HG02571 (cell line): ENCODE measurements at regions not wholly inside any gene's neighbourhood (a gene's known extent, or its start where the extent isn't known, plus 50 kb on each side); places are given as distances from the start of the nearest gene placed in this dataset.
"Not testable (repeated sequence)": the region's sequence is repeated elsewhere in the genome, so short reads cannot be mapped to it uniquely, and the experiment has no call there.

Experiments
- ATAC-seq: cut with Tn5 transposase; IDR thresholded peaks from one replicate; pipeline ENCODE4 v1.9.1; 2021; ENCODE audit warnings: mild to moderate bottlenecking, moderate library complexity; ENCODE audit not compliant: unreplicated experiment

- no peak for ATAC-seq
Measured at GRCh38 chr6:86744048-86744447, 193.3 kb upstream of the HTR1E start.

DNA sequence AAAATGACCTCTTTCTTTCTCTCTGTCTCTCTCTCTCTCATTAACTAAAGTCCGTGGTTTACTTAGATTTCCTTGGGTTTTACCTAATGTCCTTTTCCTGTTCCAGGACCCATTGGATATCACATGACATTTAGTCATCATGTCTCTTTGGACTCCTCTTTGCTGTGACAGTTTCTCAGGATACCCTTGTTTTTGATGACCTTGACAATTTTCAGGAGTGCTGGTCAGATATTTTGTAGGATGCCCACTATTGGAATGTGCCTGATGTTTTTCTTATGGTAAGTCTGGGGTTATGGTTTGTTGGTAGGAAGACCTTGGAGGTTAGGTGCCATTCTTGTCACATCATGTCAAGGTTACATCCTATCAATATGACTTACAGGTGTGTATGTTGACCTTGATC, 199.2 kb upstream of the HTR1E start:
- no peak for ATAC-seq

- ATAC-seq, result not testable (repeated sequence)
Measured at GRCh38 chr6:86731631-86732030, 205.7 kb upstream of the HTR1E start.

GRCh38 chr6:86730772-86731171, 206.6 kb upstream of the HTR1E start:
- ATAC-seq, result not testable (repeated sequence)

DNA sequence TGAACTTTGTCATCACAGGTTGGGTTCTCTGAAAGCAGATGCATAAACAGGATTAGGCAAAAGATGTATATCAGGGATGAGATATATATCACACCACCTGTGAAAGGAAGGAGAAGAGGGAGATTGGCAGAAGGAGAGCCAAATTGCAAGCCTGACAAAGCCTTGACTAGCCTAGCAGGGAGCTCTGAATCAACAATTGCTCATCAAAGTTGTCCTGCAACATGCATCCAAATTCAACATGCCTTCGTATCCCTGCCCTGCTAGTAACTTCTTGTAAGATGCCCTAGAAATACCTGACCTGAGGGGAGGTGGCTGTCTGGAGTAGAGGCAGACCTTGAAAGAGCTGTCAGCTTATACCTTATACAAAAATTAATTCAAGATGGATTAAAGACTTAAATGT, 207.1 kb upstream of the HTR1E start:
- ATAC-seq, result no peak

DNA sequence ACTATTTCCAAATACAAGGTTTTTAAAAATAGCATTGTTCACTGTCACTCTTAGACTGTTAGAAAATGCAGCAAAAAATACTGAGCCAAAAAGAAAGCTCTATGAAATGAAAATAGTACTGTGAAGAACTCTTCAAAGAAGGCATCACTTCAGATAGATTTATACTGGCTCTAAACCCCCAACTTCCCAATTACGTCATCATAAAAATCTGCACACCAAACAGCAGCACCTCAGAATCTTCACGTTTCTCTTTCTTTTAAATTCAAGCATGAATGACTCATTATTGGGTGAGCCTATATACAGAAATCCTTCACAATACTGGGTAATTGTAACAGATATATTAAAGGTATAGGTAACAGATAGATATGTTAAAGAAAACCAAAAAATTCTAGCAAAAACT, 208.4 kb upstream of the HTR1E start:
- ATAC-seq, result no peak

DNA sequence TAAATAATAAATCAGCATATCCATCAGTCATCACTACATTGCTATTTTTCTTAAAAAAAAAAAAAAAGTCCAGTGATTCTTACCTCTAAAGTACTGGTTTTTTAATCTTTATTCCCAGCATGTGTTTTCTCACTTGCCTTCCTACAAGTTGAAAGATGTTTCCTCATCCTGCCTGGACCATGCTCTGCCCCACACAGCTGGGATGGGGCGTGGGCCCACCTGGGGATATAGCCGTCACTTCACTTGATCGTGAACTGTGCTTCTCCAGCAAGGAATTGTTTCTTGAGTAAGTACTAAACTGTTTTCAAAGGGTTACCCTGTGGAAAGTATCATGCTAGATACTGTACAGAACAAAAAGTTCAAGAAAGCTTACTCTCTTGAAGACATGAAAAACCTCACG, 212.6 kb upstream of the HTR1E start:
- ATAC-seq, result no peak

DNA sequence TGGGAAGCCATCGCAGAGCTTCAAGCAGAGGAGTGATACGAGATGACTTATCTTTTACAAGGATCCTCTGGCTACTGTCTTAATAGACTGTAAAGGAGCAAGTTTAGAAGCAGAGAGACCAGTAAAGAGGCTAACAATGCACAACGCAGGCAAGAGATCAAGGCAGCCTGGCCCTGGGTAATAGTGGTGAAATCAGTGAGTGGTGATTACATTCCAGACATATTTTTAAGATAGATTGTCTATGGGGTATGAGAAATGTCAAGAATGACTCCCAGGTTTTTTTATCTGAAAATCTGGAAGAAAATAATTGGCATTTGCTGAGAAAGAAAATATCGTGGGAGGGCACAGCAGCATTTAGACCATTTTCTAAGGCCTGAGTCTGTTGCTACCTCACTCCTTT, 213.6 kb upstream of the HTR1E start:
- ATAC-seq, result no peak

DNA sequence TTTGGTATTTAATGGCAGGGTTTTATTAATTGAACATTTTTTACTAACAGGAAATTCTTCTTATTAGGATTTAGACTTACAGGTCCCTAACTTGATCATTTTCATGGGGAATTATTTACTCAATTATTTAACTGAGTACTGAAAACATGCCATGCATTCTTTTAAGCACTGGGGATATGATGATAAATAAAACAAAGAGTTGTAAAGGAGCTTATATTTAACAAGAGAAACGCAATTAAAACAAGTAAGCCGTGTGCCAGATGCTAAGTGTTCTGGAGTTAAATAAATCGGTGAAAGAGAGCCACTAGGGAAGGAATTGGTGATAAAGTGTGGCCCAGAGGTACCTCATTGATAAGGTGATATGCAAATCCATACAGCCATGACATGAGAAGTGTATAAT, 214.2 kb upstream of the HTR1E start:
- ATAC-seq, result no peak

GRCh38 chr6:86722131-86722530, 215.2 kb upstream of the HTR1E start:
- no peak for ATAC-seq

- ATAC-seq, result no peak
Measured at GRCh38 chr6:86715676-86716075, 221.7 kb upstream of the HTR1E start.

GRCh38 chr6:86712039-86712438, 225.3 kb upstream of the HTR1E start:
- no peak for ATAC-seq

- ATAC-seq, result no peak
Measured at GRCh38 chr6:86707545-86708120, 229.7 kb upstream of the HTR1E start.

GRCh38 chr6:86706449-86706848, 230.9 kb upstream of the HTR1E start:
- no peak for ATAC-seq

GRCh38 chr6:86701228-86701627, 236.1 kb upstream of the HTR1E start:
- ATAC-seq, result not testable (repeated sequence)

GRCh38 chr6:86686496-86686895, 250.8 kb upstream of the HTR1E start:
- ATAC-seq, result no peak

GRCh38 chr6:86685230-86685797, 252.0 kb upstream of the HTR1E start:
- no peak for ATAC-seq

DNA sequence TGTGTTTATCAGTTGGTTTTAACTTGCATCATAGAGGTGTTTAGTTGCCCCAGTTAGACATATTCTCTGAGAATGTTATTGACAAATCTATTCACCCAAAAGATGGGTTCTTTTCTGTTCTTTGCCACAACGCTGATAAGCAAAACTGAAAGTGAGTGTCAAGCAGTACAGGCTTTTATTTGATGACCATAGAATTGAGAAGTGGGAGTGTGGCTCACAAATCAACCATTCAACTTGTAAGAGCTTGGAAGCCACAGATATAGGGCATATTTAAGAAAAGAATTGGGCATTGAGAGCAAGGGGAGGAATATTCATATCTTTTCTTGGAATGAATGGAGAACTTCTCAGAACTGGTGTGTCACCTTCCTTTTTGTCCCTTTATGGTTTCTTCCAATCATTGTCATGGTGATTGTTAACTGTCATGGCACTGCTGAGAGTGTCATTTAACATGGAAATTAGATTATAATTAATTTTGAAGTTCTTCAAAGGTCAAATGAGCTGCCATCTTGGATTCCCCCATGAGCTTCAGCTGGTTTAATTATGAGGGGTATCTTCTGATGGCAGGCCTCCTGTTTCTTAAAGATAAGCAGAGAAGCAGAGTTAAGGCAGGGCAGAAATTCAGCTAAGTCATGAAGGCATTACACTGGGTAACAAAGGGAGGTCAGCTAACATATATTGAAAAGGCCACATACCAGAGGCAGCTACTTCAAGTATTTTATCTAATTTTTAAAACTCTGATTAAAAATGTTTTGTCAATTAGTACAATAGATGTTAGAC, 254.0 kb upstream of the HTR1E start:
- no peak for ATAC-seq

DNA sequence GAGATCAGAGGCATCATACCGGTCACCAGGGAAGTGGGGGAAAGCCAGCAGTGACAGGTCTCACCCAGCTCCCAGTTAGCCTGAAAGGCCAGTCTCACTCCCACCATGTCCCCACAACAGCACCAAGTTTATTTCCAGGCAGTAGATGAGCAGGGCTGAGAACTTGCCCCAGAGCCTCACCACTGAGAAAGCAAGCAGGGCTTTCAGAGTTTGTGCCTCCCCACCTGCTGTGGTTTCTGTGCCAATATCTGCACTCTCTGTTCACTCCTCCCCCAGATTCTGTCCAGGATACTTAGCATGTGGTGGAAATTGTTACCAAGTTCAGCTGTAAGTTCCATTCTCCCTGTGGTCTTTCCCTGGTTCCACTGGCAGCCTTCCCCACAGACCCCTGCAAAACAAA, 255.0 kb upstream of the HTR1E start:
- ATAC-seq, result no peak

- not testable (repeated sequence) for ATAC-seq
Measured at GRCh38 chr6:86681140-86681539, 256.2 kb upstream of the HTR1E start.

DNA sequence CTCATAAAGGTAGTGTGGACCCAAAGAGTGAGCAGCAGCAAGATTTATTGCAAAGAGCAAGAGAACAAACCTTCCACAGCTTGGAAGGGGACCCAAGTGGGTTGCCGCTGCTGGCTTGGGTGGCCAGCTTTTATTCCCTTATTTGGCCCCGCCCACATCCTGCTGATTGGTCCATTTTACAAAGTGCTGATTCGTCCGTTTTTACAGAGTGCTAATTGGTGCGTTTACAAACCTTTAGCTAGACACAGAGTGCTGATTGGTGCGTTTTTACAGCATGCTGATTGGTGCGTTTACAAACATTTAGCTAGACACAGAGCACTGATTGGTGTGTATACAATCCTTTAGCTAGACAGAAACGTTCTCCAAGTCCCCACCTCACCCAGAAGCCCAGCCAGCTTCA, 265.2 kb upstream of the HTR1E start:
- not testable (repeated sequence) for ATAC-seq

GRCh38 chr6:86657192-86657591, 280.1 kb upstream of the HTR1E start:
- no peak for ATAC-seq
